Keratinocyte (primary cell): ENCODE measurements at regions not wholly inside any gene's neighbourhood (a gene's known extent, or its start where the extent isn't known, plus 50 kb on each side); places are given as distances from the start of the nearest gene placed in this dataset.

Experiments used
- DNase-seq: peaks from one replicate; pipeline ENCODE4 v3.0.0-alpha.2; 2011; ENCODE audit warnings: low read depth, missing footprints, low spot score
- FAIRE-seq: peaks from 2 replicates; lab custom pipeline; 2011; peaks lifted over from hg19 to GRCh38; lab: Jason Lieb, UNC
- H2AFZ ChIP-seq: 2 replicates; pipeline ENCODE4 v1.6.0; 2012; ENCODE audit warnings: low read length, control low read depth, inconsistent platforms; ENCODE audit not compliant: control insufficient read depth
- H3K27ac ChIP-seq: 2 replicates; pipeline ENCODE4 v1.5.1; 2011; ENCODE audit warnings: low read length; ENCODE audit not compliant: control insufficient read depth, insufficient read depth
- H3K27me3 ChIP-seq: 3 replicates; pipeline ENCODE4 v1.6.0; 2011; ENCODE audit warnings: low read length; ENCODE audit not compliant: control insufficient read depth, insufficient read depth; ENCODE audit errors: extremely low read depth
- H3K36me3 ChIP-seq, 2 experiments: 2 replicates in 1 of 2; 3 replicates in 1 of 2; pipeline ENCODE4 v1.5.1; 2011; ENCODE audit warnings: low read length in 2 of 2, mild to moderate bottlenecking in 1 of 2; ENCODE audit not compliant: control insufficient read depth in 2 of 2, insufficient read depth in 2 of 2; ENCODE audit errors: extremely low read depth in 1 of 2
- H3K4me1 ChIP-seq: 3 replicates; pipeline ENCODE4 v1.5.1; 2011; ENCODE audit warnings: low read length; ENCODE audit not compliant: control insufficient read depth, insufficient read depth; ENCODE audit errors: extremely low read depth
- H3K4me2 ChIP-seq: 3 replicates; pipeline ENCODE4 v1.6.0; 2011; ENCODE audit warnings: low read depth, low read length; ENCODE audit not compliant: control insufficient read depth, insufficient read depth; ENCODE audit errors: extremely low read depth
- H3K4me3 ChIP-seq, 3 experiments: fragments of 200-600 bp in 1 of 3; sonication (generic) in 1 of 3; 2 replicates in 2 of 3; 3 replicates in 1 of 3; pipeline ENCODE4 v1.5.1; 2011 to 2016; ENCODE audit warnings: low read length in 3 of 3, mild to moderate bottlenecking in 3 of 3, control low read depth in 2 of 3, inconsistent platforms in 1 of 3, low read depth in 1 of 3, mixed read lengths in 1 of 3, mixed run types in 1 of 3, moderate library complexity in 1 of 3; ENCODE audit not compliant: control insufficient read depth in 2 of 3, insufficient read depth in 2 of 3; ENCODE audit errors: extremely low read depth in 1 of 3
- H3K79me2 ChIP-seq: 2 replicates; pipeline ENCODE4 v1.6.0; 2012; ENCODE audit warnings: low read length; ENCODE audit not compliant: control insufficient read depth, insufficient read depth
- H3K9ac ChIP-seq: 3 replicates; pipeline ENCODE4 v1.6.0; 2011; ENCODE audit warnings: low read length; ENCODE audit not compliant: control insufficient read depth, insufficient read depth; ENCODE audit errors: extremely low read depth
- H3K9me1 ChIP-seq: 3 replicates; pipeline ENCODE4 v1.6.0; 2011; ENCODE audit warnings: low read length; ENCODE audit not compliant: control insufficient read depth, insufficient read depth; ENCODE audit errors: extremely low read depth
- H3K9me3 ChIP-seq: 2 replicates; pipeline ENCODE4 v1.5.1; 2012; ENCODE audit warnings: low read depth, low read length; ENCODE audit not compliant: control insufficient read depth
- H4K20me1 ChIP-seq: 3 replicates; pipeline ENCODE4 v1.6.0; 2011; ENCODE audit warnings: low read length; ENCODE audit not compliant: control insufficient read depth, insufficient read depth; ENCODE audit errors: extremely low read depth
- EZH2 ChIP-seq: IDR thresholded peaks from one replicate; pipeline ENCODE4 v1.6.1; 2012; ENCODE audit warnings: inconsistent platforms, mild to moderate bottlenecking, low read length, moderate library complexity
- dilution Hi-C: fragments of 300-500 bp; cut with MboI; formaldehyde crosslinking; loops from one replicate; pipeline ENCODE4 v1.7.0; 2020; ENCODE audit warnings: low sequenced_read_pairs; ENCODE audit not compliant: extremely low pct_ligation_motif_present
- TF ChIP-seq, protein P1 (sequence below), 3 experiments: IDR thresholded peaks in 1 of 3; conservative IDR thresholded peaks in 1 of 3; optimal IDR thresholded peaks in 1 of 3; 2 replicates in 2 of 3; 3 replicates in 1 of 3; pipeline versions ENCODE3 to v1.5.1; 2011; ENCODE audit warnings: low read length in 3 of 3, mild to moderate bottlenecking in 3 of 3, moderate library complexity in 2 of 3, control low read depth in 1 of 3, inconsistent platforms in 1 of 3; ENCODE audit not compliant: insufficient read depth in 2 of 3; ENCODE audit errors: extremely low read depth in 1 of 3

- H3K4me1 ChIP-seq, result no peaks in the 10 kb centered on the region
- FAIRE-seq (no peak), DNase-seq (no peak)
- no peaks in the 10 kb centered on the region for H4K20me1 ChIP-seq
- no peaks in the 10 kb centered on the region for H3K9me3 ChIP-seq
- TF ChIP-seq, protein P1, sequence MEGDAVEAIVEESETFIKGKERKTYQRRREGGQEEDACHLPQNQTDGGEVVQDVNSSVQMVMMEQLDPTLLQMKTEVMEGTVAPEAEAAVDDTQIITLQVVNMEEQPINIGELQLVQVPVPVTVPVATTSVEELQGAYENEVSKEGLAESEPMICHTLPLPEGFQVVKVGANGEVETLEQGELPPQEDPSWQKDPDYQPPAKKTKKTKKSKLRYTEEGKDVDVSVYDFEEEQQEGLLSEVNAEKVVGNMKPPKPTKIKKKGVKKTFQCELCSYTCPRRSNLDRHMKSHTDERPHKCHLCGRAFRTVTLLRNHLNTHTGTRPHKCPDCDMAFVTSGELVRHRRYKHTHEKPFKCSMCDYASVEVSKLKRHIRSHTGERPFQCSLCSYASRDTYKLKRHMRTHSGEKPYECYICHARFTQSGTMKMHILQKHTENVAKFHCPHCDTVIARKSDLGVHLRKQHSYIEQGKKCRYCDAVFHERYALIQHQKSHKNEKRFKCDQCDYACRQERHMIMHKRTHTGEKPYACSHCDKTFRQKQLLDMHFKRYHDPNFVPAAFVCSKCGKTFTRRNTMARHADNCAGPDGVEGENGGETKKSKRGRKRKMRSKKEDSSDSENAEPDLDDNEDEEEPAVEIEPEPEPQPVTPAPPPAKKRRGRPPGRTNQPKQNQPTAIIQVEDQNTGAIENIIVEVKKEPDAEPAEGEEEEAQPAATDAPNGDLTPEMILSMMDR (optimal IDR thresholded peaks at IDR 0.05 in 1 of 3, IDR thresholded peaks at IDR 0.05 in 1 of 3, conservative IDR thresholded peaks at IDR 0.05 in 1 of 3; ENCODE audit: extremely low read depth in 1 of 3, insufficient read depth in 2 of 3, low read length in 3 of 3), result no peak
- no peak for TF ChIP-seq EZH2
- no peak overlapping the region for H3K4me3 ChIP-seq
- H3K4me2 ChIP-seq, result no peak overlapping the region
- dilution Hi-C loops, result no loop called here
- no peaks in the 10 kb centered on the region for H3K9me1 ChIP-seq
- H3K79me2 ChIP-seq, result no peaks in the 10 kb centered on the region
- H2AFZ ChIP-seq, result no peak overlapping the region
- H3K27ac ChIP-seq, result no peak overlapping the region
- no peak overlapping the region for H3K9ac ChIP-seq
- H3K27me3 ChIP-seq, result no peaks in the 10 kb centered on the region
- no peaks in the 10 kb centered on the region for H3K36me3 ChIP-seq
These were observed 119.8 kb upstream of the PLET1 start for GRCh38 chr11:112380464-112380863.

- Histone ChIP-seq H3K9me3 (no peaks in the 10 kb centered on the region), H3K4me2 (no peak overlapping the region), H3K4me3 (no peak overlapping the region), H4K20me1 (no peaks in the 10 kb centered on the region), H3K27me3 (no peaks in the 10 kb centered on the region), H2AFZ (no peak overlapping the region), H3K79me2 (no peaks in the 10 kb centered on the region), H3K9me1 (no peaks in the 10 kb centered on the region), H3K27ac (no peak overlapping the region), H3K9ac (no peak overlapping the region), H3K36me3 (no peaks in the 10 kb centered on the region), H3K4me1 (no peaks in the 10 kb centered on the region)
- dilution Hi-C loops, result no loop called here
- FAIRE-seq, result no peak
- DNase-seq, result no peak
- TF ChIP-seq, protein P1 (optimal IDR thresholded peaks at IDR 0.05 in 1 of 3, IDR thresholded peaks at IDR 0.05 in 1 of 3, conservative IDR thresholded peaks at IDR 0.05 in 1 of 3; ENCODE audit: extremely low read depth in 1 of 3, insufficient read depth in 2 of 3, low read length in 3 of 3), result no peak
- no peak for TF ChIP-seq EZH2
These were observed 120.9 kb upstream of the PLET1 start for GRCh38 chr11:112381578-112381977.
